Retinal pigment epithelial cell (primary cell): ENCODE measurements at regions not wholly inside any gene's neighbourhood (a gene's known extent, or its start where the extent isn't known, plus 50 kb on each side); places are given as distances from the start of the nearest gene placed in this dataset.

ENCODE experiments used
- DNase-seq: peaks from one replicate; pipeline ENCODE4 v3.0.0-alpha.2; 2010; ENCODE audit warnings: low read depth
- H3K4me3 ChIP-seq: 2 replicates; pipeline ENCODE4 v1.5.1; 2011; ENCODE audit warnings: mild to moderate bottlenecking, low read length, control low read depth, moderate library complexity
- CTCF ChIP-seq: conservative IDR thresholded peaks from 2 replicates; pipeline ENCODE4 v1.5.1; 2011; ENCODE audit warnings: low read depth, low read length, control low read depth, inconsistent platforms

- H3K4me3 ChIP-seq, result no peak overlapping the region
- DNase-seq, result peak; percentile 78
- TF ChIP-seq CTCF, result peak; percentile 7
These were observed 57.0 kb upstream of the GRPEL1 start for GRCh38 chr4:7124689-7125442.

GRCh38 chr4:7121866-7122653 is 54.2 kb upstream of the GRPEL1 start:
- TF ChIP-seq CTCF, result no peak
- DNase-seq, result no peak

GRCh38 chr4:7121174-7121573 is 53.3 kb upstream of the GRPEL1 start:
- DNase-seq, result no peak
- TF ChIP-seq CTCF, result no peak
- H3K4me3 ChIP-seq, result no peak overlapping the region

More at GRCh38 chr4:7121866-7122653, 54.2 kb upstream of the GRPEL1 start:
- no peak overlapping the region for H3K4me3 ChIP-seq

- TF ChIP-seq CTCF, result no peak
- H3K4me3 ChIP-seq, result no peak overlapping the region
- no peak for DNase-seq
These were observed 52.5 kb upstream of the GRPEL1 start for GRCh38 chr4:7120341-7120740.

- no peak for DNase-seq
- TF ChIP-seq CTCF, result no peak
- no peak overlapping the region for H3K4me3 ChIP-seq
These were observed 50.4 kb upstream of the GRPEL1 start for GRCh38 chr4:7118013-7118832.
